ENCODE measurements at regions not wholly inside any gene's neighbourhood (a gene's known extent, or its start where the extent isn't known, plus 50 kb on each side); places are given as distances from the start of the nearest gene placed in this dataset.
"Not testable (repeated sequence)": the region's sequence is repeated elsewhere in the genome, so short reads cannot be mapped to it uniquely, and the experiment has no call there.

- intact Hi-C loops (cut with DNase I): no loop called here
- no peak for ATAC-seq
- H3K27ac ChIP-seq: no peak overlapping the region
These were observed 232.6 kb upstream of the C1orf174 start for GRCh38 chr1:4132352-4133296.

DNA sequence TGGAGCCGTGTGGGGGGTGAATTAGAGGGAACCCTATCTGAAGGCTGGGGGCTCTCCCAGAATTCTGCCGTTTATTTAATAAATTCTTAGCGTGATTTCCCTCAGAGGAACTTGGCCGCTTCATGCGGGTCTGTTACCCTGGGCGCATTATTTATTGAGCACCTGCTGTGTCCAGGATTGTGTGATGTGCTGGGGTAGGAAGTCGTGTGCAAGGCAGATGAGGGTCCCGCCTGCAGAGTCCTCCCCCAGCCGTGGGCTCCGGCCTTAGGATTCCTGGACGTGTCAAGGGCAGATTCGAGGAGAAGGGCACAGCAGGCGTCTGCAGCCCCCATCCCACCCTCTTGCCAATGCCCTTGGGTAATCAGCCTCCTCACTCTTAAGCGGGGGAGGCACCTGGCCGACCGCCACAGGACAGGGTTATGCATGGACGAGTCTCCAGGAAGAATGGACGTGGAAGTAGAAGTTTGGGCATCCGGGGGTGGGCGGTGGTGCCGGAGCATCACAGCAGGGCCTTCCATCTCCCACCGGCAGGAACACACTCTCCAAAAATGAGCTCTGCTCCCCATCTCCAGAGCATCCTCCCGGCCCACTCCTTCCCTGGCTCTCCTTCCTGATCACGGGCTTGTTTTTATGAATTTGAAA lies 233.3 kb upstream of the C1orf174 start:
- DNase-seq (no peak), ATAC-seq (no peak)
- intact Hi-C loops (cut with DNase I): no loop called here
- WGBS, 4 donors: 79 to 81% (median 79%) methylated on average over 17 to 24 of the region's 24 CpGs
- Histone ChIP-seq H3K36me3 (no peaks in the 10 kb centered on the region), H3K9me3 (no peaks in the 10 kb centered on the region), H3K27ac (no peak overlapping the region), H3K4me1 (no peaks in the 10 kb centered on the region), H3K4me3 (no peak overlapping the region), H3K27me3 (peaks cover 0 to 14% (median 0%) of the 10 kb centered on the region in 9 donors)
- no peak for TF ChIP-seq CTCF (IDR thresholded peaks at IDR 0.05)

More at GRCh38 chr1:4132352-4133296, 232.6 kb upstream of the C1orf174 start:
- no peaks in the 10 kb centered on the region for H3K36me3 ChIP-seq
- H3K4me3 ChIP-seq: no peak overlapping the region
- H3K9me3 ChIP-seq: no peaks in the 10 kb centered on the region
- TF ChIP-seq CTCF (IDR thresholded peaks at IDR 0.05) (no peak), POLR2A (IDR thresholded peaks at IDR 0.05) (no peak)
- no peaks in the 10 kb centered on the region for H3K4me1 ChIP-seq
- H3K27me3 ChIP-seq: peaks cover 0 to 14% (median 0%) of the 10 kb centered on the region in 9 donors
- no peak for DNase-seq
- WGBS, 4 donors: 80 to 86% (median 82%) methylated on average over 53 of the region's 53 CpGs

GRCh38 chr1:4133939-4134321 lies 233.9 kb upstream of the C1orf174 start:
- DNase-seq: no peak
- TF ChIP-seq POLR2A (IDR thresholded peaks at IDR 0.05) (no peak), CTCF (IDR thresholded peaks at IDR 0.05) (no peak)
- Histone ChIP-seq H3K36me3 (no peaks in the 10 kb centered on the region), H3K27ac (no peak overlapping the region), H3K4me1 (no peaks in the 10 kb centered on the region), H3K9me3 (no peaks in the 10 kb centered on the region), H3K4me3 (no peak overlapping the region), H3K27me3 (peaks cover 0 to 18% (median 0%) of the 10 kb centered on the region in 9 donors)
- intact Hi-C loops (cut with DNase I): no loop called here
- no peak for ATAC-seq
- WGBS, 4 donors: 76 to 84% (median 82%) methylated on average over 9 of the region's 9 CpGs

DNA sequence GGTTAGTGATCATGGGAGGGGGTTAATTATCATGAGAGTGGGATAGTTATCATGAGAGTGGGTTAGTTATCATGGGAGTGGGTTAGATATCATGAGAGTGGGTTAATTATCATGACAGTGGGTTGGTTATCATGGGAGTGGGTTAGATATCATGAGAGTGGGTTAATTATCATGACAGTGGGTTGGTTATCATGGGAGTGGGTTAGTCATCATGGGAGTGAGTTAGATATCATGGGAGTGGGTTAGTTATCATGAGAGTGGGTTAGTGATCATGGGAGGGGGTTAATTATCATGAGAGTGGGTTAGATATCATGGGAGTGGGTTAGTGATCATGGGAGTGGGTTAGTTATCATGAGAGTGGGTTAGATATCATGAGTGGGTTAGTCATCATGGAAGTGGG lies 235.8 kb upstream of the C1orf174 start:
- ATAC-seq; H3K4me1 ChIP-seq; H3K27ac ChIP-seq; H3K36me3 ChIP-seq; H3K4me3 ChIP-seq; H3K9me3 ChIP-seq; DNase-seq; intact Hi-C loops (cut with DNase I): not testable (repeated sequence)
- H3K27me3 ChIP-seq: peaks cover 0 to 30% (median 4%) of the 10 kb centered on the region in 9 donors
